HG03175 (cell line): ENCODE measurements at regions not wholly inside any gene's neighbourhood (a gene's known extent, or its start where the extent isn't known, plus 50 kb on each side); places are given as distances from the start of the nearest gene placed in this dataset.
"Not testable (repeated sequence)": the region's sequence is repeated elsewhere in the genome, so short reads cannot be mapped to it uniquely, and the experiment has no call there.

Source experiments
- ATAC-seq: cut with Tn5 transposase; IDR thresholded peaks from one replicate; pipeline ENCODE4 v1.9.1; 2021; ENCODE audit warnings: mild to moderate bottlenecking, moderate library complexity; ENCODE audit not compliant: unreplicated experiment

- ATAC-seq, result no peak
These were observed 322.3 kb upstream of the ADCY2 start for GRCh38 chr5:7073666-7074065.

DNA sequence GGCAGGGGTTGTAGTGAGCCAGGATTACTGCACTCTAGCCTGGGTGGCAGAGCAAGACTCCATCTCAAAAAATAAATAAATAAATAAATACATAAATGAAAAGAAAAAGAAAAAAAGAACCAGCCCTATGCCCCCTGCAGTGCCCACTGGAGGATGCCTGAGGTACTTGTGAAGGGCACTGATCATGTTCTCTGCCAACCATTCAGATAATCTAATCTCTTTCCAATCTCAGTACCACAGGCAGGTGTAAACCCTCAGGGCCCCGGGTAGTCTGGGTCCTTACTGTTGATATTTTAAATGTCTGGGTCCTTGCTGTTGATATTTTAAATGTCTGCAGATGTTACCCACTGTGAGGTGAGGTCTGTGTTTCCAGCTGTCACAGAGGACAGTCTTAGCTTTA lies 321.8 kb upstream of the ADCY2 start:
- ATAC-seq, result no peak

DNA sequence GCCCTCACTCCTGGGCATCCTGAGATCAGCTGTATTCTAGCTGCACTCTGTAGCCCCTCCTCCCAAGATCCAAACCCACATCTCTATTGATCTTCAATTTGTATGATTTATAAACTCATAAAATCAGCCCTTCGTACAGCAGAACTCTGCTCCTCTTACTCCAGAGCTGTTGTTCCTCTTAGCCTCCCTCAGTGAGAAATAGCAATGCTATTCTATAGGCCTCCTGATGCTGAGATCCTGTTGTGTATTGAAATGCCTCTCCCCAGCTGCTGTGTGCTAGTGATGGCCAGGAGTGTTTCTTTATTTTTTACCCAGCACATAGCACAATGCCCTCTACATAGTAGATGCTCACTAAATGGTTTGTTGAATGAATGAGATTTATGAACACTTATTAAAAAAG lies 320.5 kb upstream of the ADCY2 start:
- no peak for ATAC-seq

GRCh38 chr5:7078101-7078500 lies 317.8 kb upstream of the ADCY2 start:
- no peak for ATAC-seq

DNA sequence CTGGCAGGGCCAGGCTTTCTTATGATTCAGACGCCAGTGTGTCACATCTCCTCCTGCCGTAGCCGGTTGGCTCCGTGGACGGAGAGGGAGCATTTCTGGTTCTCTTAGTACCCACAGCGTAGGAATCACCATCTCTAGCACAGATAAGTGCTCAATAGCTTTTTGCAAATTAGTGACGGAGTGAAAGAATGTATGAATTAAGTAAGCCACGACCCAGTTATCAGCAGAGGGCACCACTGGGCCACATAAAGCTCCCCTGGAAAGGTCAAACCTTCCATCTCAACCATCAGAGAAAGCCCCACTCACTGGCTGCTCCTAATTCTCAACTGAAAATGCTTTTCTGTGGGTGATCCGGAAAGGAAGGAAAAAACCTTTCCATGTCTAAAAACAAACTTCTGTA lies 317.0 kb upstream of the ADCY2 start:
- ATAC-seq, result no peak

DNA sequence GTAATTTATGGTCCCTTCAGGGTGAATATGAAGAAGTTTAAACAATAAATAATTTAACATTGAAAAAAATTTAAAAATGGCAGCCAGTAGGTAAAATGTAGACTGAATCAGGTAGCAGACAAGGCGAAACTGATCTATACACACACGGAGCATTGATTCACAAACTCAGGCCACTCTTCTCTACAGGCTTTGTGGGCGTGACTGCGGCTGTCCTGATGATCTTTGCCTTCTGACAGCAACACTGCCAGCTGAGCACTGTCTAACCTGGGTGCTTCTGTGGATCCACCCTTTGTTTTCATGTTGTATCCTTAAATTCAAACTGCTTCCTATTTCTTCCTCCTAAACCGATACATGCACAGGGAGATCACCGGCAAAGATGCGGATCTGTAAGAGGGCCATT lies 315.4 kb upstream of the ADCY2 start:
- ATAC-seq, result no peak

GRCh38 chr5:7087719-7088297 lies 308.1 kb upstream of the ADCY2 start:
- no peak for ATAC-seq

DNA sequence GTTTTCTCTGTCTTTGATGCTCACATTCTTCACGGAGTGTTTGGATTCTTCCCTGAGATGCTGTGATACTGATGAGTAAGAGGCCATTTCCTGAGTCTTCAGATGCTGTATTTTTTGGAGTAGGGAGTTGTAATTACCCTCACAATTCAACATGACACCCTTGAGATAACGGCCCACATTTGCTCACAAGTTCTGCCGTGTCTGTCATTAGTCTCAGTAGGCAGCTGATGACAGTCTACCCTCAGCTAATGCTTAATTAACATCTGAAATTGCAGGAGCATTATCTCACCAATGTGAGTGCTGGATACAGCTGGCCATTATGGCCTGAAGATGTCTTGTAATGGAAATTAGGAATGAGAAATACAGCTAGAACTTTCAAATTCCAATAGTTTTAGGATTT lies 307.1 kb upstream of the ADCY2 start:
- no peak for ATAC-seq

GRCh38 chr5:7094626-7095025 lies 301.3 kb upstream of the ADCY2 start:
- ATAC-seq, result no peak

GRCh38 chr5:7096294-7096693 lies 299.6 kb upstream of the ADCY2 start:
- no peak for ATAC-seq

- ATAC-seq, result no peak
These were observed 290.6 kb upstream of the ADCY2 start for GRCh38 chr5:7105358-7105757.

GRCh38 chr5:7117961-7118360 lies 278.0 kb upstream of the ADCY2 start:
- ATAC-seq, result no peak

- no peak for ATAC-seq
These were observed 264.3 kb upstream of the ADCY2 start for GRCh38 chr5:7131680-7132079.

DNA sequence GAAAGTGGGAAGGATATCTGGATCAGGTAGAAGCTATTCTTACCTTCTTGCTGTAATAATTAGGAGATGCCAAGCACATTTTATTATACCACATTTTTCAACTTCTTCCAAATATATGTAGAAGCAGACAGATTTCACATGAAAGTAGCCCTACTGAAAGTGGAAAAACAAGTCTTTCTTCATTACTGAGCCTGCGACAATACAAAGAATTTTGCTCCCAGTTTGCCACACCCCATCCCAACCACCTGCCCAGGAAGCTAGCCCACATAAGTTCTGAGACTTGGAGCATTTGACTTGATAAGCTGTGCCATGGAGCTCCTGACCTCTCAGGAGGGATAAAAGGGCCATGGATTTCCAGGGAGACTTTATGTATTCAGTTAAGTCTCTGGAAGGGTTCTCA lies 249.1 kb upstream of the ADCY2 start:
- no peak for ATAC-seq

GRCh38 chr5:7157083-7157482 lies 238.9 kb upstream of the ADCY2 start:
- ATAC-seq, result no peak

GRCh38 chr5:7169240-7169878 lies 226.6 kb upstream of the ADCY2 start:
- ATAC-seq, result no peak

- not testable (repeated sequence) for ATAC-seq
These were observed 225.2 kb upstream of the ADCY2 start for GRCh38 chr5:7170785-7171184.

DNA sequence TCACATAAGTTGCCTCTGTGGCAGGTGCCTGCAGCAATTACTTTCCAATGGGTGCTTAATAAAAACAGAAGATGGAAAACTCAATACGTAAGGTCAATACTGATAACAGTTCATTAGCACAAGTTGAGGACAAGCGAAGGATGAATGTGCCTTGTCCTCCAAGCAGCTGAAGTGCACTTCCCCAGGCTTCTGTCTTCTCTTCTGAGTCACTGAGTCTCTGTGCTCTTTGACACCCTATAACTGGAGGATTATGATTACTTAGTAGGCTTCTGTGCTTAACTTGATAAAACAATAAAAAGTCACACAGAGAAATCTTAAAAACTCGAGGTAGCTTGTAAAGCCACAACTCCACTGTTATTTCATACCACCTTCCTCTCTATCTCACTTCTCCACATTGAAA lies 216.6 kb upstream of the ADCY2 start:
- no peak for ATAC-seq

GRCh38 chr5:7181841-7182240 lies 214.1 kb upstream of the ADCY2 start:
- no peak for ATAC-seq

- ATAC-seq, result no peak
These were observed 210.2 kb upstream of the ADCY2 start for GRCh38 chr5:7185742-7186141.

- ATAC-seq, result no peak
These were observed 209.1 kb upstream of the ADCY2 start for GRCh38 chr5:7186818-7187217.

DNA sequence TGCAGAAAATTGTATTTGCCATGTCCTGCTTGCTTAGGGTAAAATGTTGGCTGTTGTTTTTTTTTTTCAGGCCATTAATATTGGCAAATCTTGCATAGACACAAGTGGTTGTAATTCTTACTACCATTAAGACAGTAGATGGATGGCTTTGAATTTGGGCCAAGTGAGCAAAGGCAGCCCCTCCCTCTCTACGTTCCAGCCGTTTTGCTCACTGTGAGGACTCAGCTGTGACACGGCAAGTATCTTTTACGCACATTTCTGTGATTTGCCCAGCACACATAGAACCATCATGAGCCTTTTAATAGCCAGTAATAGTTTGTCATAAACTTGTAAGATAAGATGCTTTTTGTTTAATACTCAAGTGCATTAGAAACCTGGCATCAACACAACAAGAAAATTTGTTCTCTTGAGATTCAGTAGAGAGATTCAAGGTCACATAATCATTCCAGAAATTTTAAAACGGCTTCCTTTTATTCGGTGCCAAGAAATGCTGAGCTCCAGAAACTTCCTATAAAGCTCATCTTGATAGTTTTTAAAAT lies 205.2 kb upstream of the ADCY2 start:
- ATAC-seq, result no peak

DNA sequence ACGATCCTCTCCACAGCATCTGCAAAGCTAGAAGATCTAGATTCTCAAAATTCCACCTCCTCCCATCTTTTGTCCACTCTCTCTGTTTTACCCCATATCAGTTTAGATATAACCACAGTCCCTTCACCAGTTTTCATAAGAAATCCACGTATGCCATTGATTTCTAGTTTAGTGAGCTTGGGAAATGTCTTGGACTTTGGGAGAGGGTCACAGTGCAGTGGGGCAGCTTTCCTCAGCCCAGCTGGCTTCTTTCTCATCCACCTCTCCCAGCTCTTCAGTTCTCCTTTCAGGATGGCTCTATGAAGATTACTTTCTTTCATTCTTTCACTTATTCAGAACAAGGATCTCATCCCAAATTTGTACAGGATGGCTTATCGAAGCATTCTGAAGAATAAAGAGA lies 203.9 kb upstream of the ADCY2 start:
- ATAC-seq, result no peak
